ENCODE measurements at regions not wholly inside any gene's neighbourhood (a gene's known extent, or its start where the extent isn't known, plus 50 kb on each side); places are given as distances from the start of the nearest gene placed in this dataset.

- TF ChIP-seq CTCF (conservative IDR thresholded peaks at IDR 0.05 in 1 of 2, IDR thresholded peaks at IDR 0.05 in 1 of 2; ENCODE audit: low read depth in 1 of 2, low read length in 2 of 2) (no peak), EZH2 (IDR thresholded peaks at IDR 0.05; ENCODE audit: low read length, missing control alignments) (no peak)
Measured at GRCh38 chr3:20556661-20557060, 370.7 kb upstream of the SGO1 start.

Data from fibroblast of lung (primary cell).